Tibial nerve (tissue), 4 donors: ENCODE measurements at regions not wholly inside any gene's neighbourhood (a gene's known extent, or its start where the extent isn't known, plus 50 kb on each side); places are given as distances from the start of the nearest gene placed in this dataset.

ENCODE experiments used
- DNase-seq, 2 donors: peaks; one replicate each; pipeline ENCODE4 v3.0.0-alpha.2; 2019; ENCODE audit warnings: low spot score in 2 of 2
- H3K27ac ChIP-seq, 4 donors: fragments of 200-600 bp; sonication (generic) in 3 of 4; one replicate each; pipeline ENCODE4 v1.5.1; 2017 to 2019; ENCODE audit warnings: mild to moderate bottlenecking in 1 of 4
- H3K27me3 ChIP-seq, 2 donors: fragments of 200-600 bp; sonication (generic) in 1 of 2; one replicate each; pipeline versions ENCODE4 v1.5.1 to v1.6.0; 2017 to 2019
- H3K36me3 ChIP-seq, 3 donors: fragments of 200-600 bp; sonication (generic); one replicate each; pipeline ENCODE4 v1.5.1; 2018 to 2019
- H3K4me1 ChIP-seq, 4 donors: fragments of 200-600 bp; sonication (generic) in 3 of 4; one replicate each; pipeline ENCODE4 v1.5.1; 2017 to 2019
- H3K4me3 ChIP-seq, 4 donors: fragments of 200-600 bp; sonication (generic) in 3 of 4; one replicate each; pipeline ENCODE4 v1.5.1; 2017 to 2019; ENCODE audit warnings: mild to moderate bottlenecking in 1 of 4, moderate library complexity in 1 of 4
- H3K9me3 ChIP-seq, 4 donors: fragments of 200-600 bp; sonication (generic) in 3 of 4; one replicate each; pipeline ENCODE4 v1.5.1; 2017 to 2019
- CTCF ChIP-seq, 5 experiments: fragments of 200-600 bp in 3 of 5; fragments of 450-650 bp in 2 of 5; sonication (generic) in 3 of 5; IDR thresholded peaks; one replicate each; pipeline ENCODE4 v1.5.1; 2016 to 2019; ENCODE audit warnings: antibody characterized with exemption in 5 of 5, mild to moderate bottlenecking in 3 of 5, moderate library complexity in 2 of 5
- EP300 ChIP-seq, 2 donors: sonication (generic); formaldehyde crosslinking; IDR thresholded peaks; one replicate each; pipeline ENCODE4 v1.6.1; 2017; ENCODE audit warnings: antibody characterized with exemption in 2 of 2, mild to moderate bottlenecking in 1 of 2
- POLR2A ChIP-seq, 2 donors: fragments of 450-650 bp; IDR thresholded peaks; one replicate each; pipeline ENCODE4 v1.6.1; 2017; ENCODE audit warnings: antibody characterized with exemption in 2 of 2, mild to moderate bottlenecking in 2 of 2, moderate library complexity in 2 of 2
- WGBS, 2 donors: methylation state at CpG; one replicate each; pipeline ENCODE4 v1.1.5; 2018; 5-methylcytosine and 5-hydroxymethylcytosine counted together

GRCh38 chrX:120014354-120015130 lies 62.9 kb downstream of the RHOXF2B start:
- TF ChIP-seq CTCF (IDR thresholded peaks at IDR 0.05) (no peak), EP300 (IDR thresholded peaks at IDR 0.05) (no peak), POLR2A (IDR thresholded peaks at IDR 0.05) (no peak)
- Histone ChIP-seq H3K4me3 (peak overlapping the region in 1 of 4 donors; percentile 44), H3K9me3 (no peaks in the 10 kb centered on the region), H3K36me3 (no peaks in the 10 kb centered on the region), H3K27ac (no peak overlapping the region), H3K4me1 (peaks cover 0 to 17% (median 0%) of the 10 kb centered on the region in 4 donors), H3K27me3 (peaks cover 0 to 53% of the 10 kb centered on the region in 2 donors)
- no peak for DNase-seq
- WGBS, 2 donors: 39 to 61% methylated on average over 17 to 30 of the region's 30 CpGs

GRCh38 chrX:120001787-120002186 lies 58.2 kb upstream of the NKAP start:
- 45 to 67% methylated on average over 6 of the region's 6 CpGs for WGBS, 2 donors
- Histone ChIP-seq H3K36me3 (no peaks in the 10 kb centered on the region), H3K27ac (no peak overlapping the region), H3K4me1 (peaks cover 0 to 17% (median 0%) of the 10 kb centered on the region in 4 donors), H3K4me3 (no peak overlapping the region), H3K27me3 (peaks cover 0 to 57% of the 10 kb centered on the region in 2 donors), H3K9me3 (no peaks in the 10 kb centered on the region)
- no peak for DNase-seq
- no peak for TF ChIP-seq POLR2A (IDR thresholded peaks at IDR 0.05)
- no peak for TF ChIP-seq EP300 (IDR thresholded peaks at IDR 0.05)
- TF ChIP-seq CTCF (IDR thresholded peaks at IDR 0.05): no peak

GRCh38 chrX:120000490-120001246 lies 57.1 kb upstream of the NKAP start:
- H3K27ac ChIP-seq: no peak overlapping the region
- no peaks in the 10 kb centered on the region for H3K9me3 ChIP-seq
- no peak overlapping the region for H3K4me3 ChIP-seq
- H3K4me1 ChIP-seq: peaks cover 0 to 17% (median 0%) of the 10 kb centered on the region in 4 donors
- H3K36me3 ChIP-seq: no peaks in the 10 kb centered on the region
- H3K27me3 ChIP-seq: peaks cover 0 to 69% of the 10 kb centered on the region in 2 donors
- no peak for TF ChIP-seq EP300 (IDR thresholded peaks at IDR 0.05)
- no peak for TF ChIP-seq CTCF (IDR thresholded peaks at IDR 0.05)
- TF ChIP-seq POLR2A (IDR thresholded peaks at IDR 0.05): no peak
- WGBS, 2 donors: 6 to 47% methylated on average over 23 to 32 of the region's 32 CpGs
- no peak for DNase-seq

- no peaks in the 10 kb centered on the region for H3K9me3 ChIP-seq
- H3K4me3 ChIP-seq: no peak overlapping the region
- TF ChIP-seq POLR2A (IDR thresholded peaks at IDR 0.05) (no peak), EP300 (IDR thresholded peaks at IDR 0.05) (no peak), CTCF (IDR thresholded peaks at IDR 0.05) (no peak)
- DNase-seq: no peak
- 4 to 31% methylated on average over 5 to 20 of the region's 20 CpGs for WGBS, 2 donors
- H3K27ac ChIP-seq: no peak overlapping the region
- H3K27me3 ChIP-seq: peaks cover 0 to 84% of the 10 kb centered on the region in 2 donors
- no peaks in the 10 kb centered on the region for H3K36me3 ChIP-seq
- peaks cover 0 to 17% (median 0%) of the 10 kb centered on the region in 4 donors for H3K4me1 ChIP-seq
Observed at GRCh38 chrX:119999087-119999634, 55.6 kb upstream of the NKAP start.
